ENCODE measurements at regions not wholly inside any gene's neighbourhood (a gene's known extent, or its start where the extent isn't known, plus 50 kb on each side); places are given as distances from the start of the nearest gene placed in this dataset.
A peak's percentile ranks its signal among the peaks of the same experiment; 100 is the strongest.
"Not testable (repeated sequence)": the region's sequence is repeated elsewhere in the genome, so short reads cannot be mapped to it uniquely, and the experiment has no call there.

DNA sequence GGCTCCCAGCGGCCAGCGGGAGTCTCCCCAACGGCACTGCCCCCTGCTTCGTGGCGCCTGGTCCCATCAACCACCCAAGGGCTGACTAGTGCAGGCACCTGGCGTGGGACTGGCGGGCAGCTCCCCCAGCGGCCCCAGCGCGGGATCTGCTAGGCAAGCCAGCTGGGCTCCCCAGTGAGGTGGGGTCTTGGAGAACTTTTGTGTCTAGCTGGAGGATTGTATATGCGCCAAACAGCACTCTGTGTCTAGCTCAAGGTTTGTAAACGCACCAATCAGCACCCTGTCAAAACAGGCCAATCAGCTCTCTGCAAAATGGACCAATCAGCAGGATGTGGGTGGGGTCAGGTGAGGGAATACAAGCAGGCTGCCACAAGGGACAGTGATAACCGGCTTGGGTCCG is 1988.2 kb downstream of the FOXD4L5 start:
- DNase-seq (ENCODE audit: low spot score); intact Hi-C loops (cut with DNase I): not testable (repeated sequence)

GRCh38 chr9:63296366-63296765 is 1988.6 kb downstream of the FOXD4L5 start:
- DNase-seq (ENCODE audit: low spot score): peak; percentile 58

DNA sequence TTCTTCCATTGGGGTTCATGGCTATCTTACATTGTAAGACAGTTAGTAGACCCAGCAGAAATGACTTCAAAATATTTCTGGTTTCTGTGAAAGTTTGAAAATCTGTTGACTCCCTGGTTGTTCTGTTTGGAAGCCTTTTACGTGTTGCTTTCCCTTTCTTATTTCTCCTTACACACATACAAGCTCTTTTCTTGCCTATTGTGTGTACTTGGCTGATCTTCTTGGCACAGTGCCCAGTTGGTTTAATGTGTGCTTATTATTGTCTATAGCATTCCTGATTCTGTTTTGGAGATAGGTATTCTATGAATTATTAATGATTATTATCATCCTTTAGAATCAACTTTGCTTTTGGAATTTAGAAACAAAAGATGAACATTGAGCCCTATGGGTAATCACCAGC is 1995.0 kb downstream of the FOXD4L5 start:
- DNase-seq (ENCODE audit: low spot score); intact Hi-C loops (cut with DNase I): not testable (repeated sequence)

More at GRCh38 chr9:63296366-63296765, 1988.6 kb downstream of the FOXD4L5 start:
- intact Hi-C loops (cut with DNase I): not testable (repeated sequence)
